ENCODE measurements at regions not wholly inside any gene's neighbourhood (a gene's known extent, or its start where the extent isn't known, plus 50 kb on each side); places are given as distances from the start of the nearest gene placed in this dataset.

DNA sequence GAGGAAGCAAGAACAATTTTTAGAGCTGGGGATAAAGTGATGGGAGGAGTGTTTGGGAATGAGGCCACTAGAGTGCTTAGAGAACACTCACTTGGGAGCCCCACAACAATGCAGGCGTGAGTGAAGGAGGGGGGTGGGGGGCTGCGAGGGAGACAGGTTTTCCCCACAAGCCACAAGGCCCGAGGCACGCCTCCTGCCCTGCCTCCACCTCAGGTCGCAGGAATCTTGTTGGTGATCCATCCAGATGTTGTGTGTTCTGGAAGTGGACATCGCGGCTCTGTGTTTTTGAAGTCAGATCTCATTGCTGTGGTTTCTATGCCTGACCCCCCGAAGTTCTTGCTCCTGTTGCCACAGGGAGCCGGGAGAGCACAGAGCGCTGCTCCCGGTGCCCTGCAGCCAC is 178.0 kb upstream of the BMPER start:
- Mint-ChIP-seq H3K9me3 (peaks cover 10% of the 10 kb centered on the region), H3K4me3 (peak overlapping the region; percentile 20), H3K27ac (no peak overlapping the region), H3K4me1 (ENCODE audit: unreplicated experiment) (peaks cover 60% of the 10 kb centered on the region), H3K27me3 (peaks cover 28% of the 10 kb centered on the region), H3K36me3 (peaks cover 9% of the 10 kb centered on the region)
- DNase-seq (ENCODE audit: extremely low spot score, unreplicated experiment), result no peak
- TF ChIP-seq, protein P1, sequence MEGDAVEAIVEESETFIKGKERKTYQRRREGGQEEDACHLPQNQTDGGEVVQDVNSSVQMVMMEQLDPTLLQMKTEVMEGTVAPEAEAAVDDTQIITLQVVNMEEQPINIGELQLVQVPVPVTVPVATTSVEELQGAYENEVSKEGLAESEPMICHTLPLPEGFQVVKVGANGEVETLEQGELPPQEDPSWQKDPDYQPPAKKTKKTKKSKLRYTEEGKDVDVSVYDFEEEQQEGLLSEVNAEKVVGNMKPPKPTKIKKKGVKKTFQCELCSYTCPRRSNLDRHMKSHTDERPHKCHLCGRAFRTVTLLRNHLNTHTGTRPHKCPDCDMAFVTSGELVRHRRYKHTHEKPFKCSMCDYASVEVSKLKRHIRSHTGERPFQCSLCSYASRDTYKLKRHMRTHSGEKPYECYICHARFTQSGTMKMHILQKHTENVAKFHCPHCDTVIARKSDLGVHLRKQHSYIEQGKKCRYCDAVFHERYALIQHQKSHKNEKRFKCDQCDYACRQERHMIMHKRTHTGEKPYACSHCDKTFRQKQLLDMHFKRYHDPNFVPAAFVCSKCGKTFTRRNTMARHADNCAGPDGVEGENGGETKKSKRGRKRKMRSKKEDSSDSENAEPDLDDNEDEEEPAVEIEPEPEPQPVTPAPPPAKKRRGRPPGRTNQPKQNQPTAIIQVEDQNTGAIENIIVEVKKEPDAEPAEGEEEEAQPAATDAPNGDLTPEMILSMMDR (conservative IDR thresholded peaks at IDR 0.05), result no peak

DNA sequence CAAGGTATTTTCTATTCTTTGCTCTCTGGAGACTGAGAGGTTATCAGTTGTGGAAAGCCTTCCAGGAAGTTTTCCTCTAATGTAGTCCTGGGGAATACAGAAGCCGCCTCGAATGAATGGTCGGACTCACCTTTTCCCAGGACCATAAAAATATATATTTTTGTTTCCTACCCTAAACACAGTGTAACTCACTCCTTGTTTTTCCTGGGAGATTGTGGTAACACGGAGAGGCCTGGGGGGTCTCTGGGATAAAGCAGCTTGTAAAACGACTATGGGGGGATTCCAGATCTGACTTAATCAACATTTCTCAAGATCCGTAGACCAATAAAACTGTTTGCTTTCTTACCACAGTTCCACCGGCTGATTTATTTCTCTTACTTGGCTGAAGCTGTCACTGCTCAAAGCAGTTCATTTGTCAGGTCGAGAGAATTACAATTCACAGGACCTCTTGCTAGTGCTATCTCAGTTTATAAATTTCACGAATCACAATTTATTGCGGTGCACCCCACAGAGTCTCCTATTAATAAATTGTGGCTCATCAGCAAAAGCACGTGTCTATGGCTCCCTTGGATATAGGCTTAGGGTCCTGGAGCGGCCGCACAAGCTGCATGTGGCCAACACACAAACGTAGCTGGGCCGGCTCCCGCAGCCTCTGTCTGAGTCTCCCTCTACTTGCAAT is 176.3 kb upstream of the BMPER start:
- Mint-ChIP-seq H3K36me3 (peaks cover 9% of the 10 kb centered on the region), H3K4me3 (no peak overlapping the region), H3K27ac (no peak overlapping the region), H3K27me3 (peaks cover 18% of the 10 kb centered on the region), H3K4me1 (ENCODE audit: unreplicated experiment) (peaks cover 52% of the 10 kb centered on the region), H3K9me3 (peaks cover 10% of the 10 kb centered on the region)
- DNase-seq (ENCODE audit: extremely low spot score, unreplicated experiment), result no peak
- TF ChIP-seq, protein P1 (conservative IDR thresholded peaks at IDR 0.05), result no peak

GRCh38 chr7:33729726-33730125 is 175.6 kb upstream of the BMPER start:
- peak overlapping the region; percentile 40 for H3K27ac Mint-ChIP-seq
- no peak for DNase-seq (ENCODE audit: extremely low spot score, unreplicated experiment)
- peaks cover 10% of the 10 kb centered on the region for H3K9me3 Mint-ChIP-seq
- peaks cover 55% of the 10 kb centered on the region for H3K4me1 Mint-ChIP-seq (ENCODE audit: unreplicated experiment)
- peaks cover 9% of the 10 kb centered on the region for H3K36me3 Mint-ChIP-seq
- TF ChIP-seq, protein P1 (conservative IDR thresholded peaks at IDR 0.05), result no peak
- no peak overlapping the region for H3K4me3 Mint-ChIP-seq
- peaks cover 18% of the 10 kb centered on the region for H3K27me3 Mint-ChIP-seq

- no peak overlapping the region for H3K4me3 Mint-ChIP-seq
- H3K27me3 Mint-ChIP-seq, result peaks cover 15% of the 10 kb centered on the region
- H3K4me1 Mint-ChIP-seq (ENCODE audit: unreplicated experiment), result peaks cover 50% of the 10 kb centered on the region
- no peak for DNase-seq (ENCODE audit: extremely low spot score, unreplicated experiment)
- peaks cover 10% of the 10 kb centered on the region for H3K9me3 Mint-ChIP-seq
- no peak overlapping the region for H3K27ac Mint-ChIP-seq
- H3K36me3 Mint-ChIP-seq, result peaks cover 9% of the 10 kb centered on the region
- TF ChIP-seq, protein P1 (conservative IDR thresholded peaks at IDR 0.05), result no peak
These were observed 174.4 kb upstream of the BMPER start for GRCh38 chr7:33730958-33731357.

DNA sequence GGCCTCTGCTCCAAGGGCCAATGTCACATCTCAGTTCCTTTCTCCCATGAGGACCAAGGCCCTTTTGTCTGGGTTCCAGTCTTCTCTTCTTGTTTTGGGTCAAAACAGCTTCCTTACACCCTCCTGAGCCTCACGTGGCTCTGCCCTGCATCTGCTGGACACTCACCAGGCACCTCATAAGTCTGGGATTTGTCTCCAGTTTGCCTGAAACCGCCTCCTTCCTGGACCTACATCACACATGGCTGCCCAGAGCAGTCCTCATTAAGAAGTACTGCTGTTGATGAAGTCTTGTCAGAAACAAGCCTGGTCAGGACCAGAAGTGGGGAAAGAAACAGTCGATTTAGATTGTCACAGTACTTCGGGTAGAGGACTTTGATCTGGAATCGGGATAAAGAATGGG is 173.4 kb upstream of the BMPER start:
- TF ChIP-seq, protein P1 (conservative IDR thresholded peaks at IDR 0.05), result no peak
- Mint-ChIP-seq H3K4me1 (ENCODE audit: unreplicated experiment) (peaks cover 45% of the 10 kb centered on the region), H3K4me3 (no peak overlapping the region), H3K9me3 (peaks cover 10% of the 10 kb centered on the region), H3K36me3 (peaks cover 9% of the 10 kb centered on the region), H3K27me3 (peaks cover 11% of the 10 kb centered on the region), H3K27ac (peak overlapping the region; percentile 37)
- DNase-seq (ENCODE audit: extremely low spot score, unreplicated experiment), result no peak
